GM21528 (cell line): ENCODE measurements at regions not wholly inside any gene's neighbourhood (a gene's known extent, or its start where the extent isn't known, plus 50 kb on each side); places are given as distances from the start of the nearest gene placed in this dataset.

Source experiments
- ATAC-seq: cut with Tn5 transposase; IDR thresholded peaks from one replicate; pipeline ENCODE4 v1.9.1; 2021; ENCODE audit warnings: mild to moderate bottlenecking, moderate library complexity; ENCODE audit not compliant: unreplicated experiment, low FRiP score

DNA sequence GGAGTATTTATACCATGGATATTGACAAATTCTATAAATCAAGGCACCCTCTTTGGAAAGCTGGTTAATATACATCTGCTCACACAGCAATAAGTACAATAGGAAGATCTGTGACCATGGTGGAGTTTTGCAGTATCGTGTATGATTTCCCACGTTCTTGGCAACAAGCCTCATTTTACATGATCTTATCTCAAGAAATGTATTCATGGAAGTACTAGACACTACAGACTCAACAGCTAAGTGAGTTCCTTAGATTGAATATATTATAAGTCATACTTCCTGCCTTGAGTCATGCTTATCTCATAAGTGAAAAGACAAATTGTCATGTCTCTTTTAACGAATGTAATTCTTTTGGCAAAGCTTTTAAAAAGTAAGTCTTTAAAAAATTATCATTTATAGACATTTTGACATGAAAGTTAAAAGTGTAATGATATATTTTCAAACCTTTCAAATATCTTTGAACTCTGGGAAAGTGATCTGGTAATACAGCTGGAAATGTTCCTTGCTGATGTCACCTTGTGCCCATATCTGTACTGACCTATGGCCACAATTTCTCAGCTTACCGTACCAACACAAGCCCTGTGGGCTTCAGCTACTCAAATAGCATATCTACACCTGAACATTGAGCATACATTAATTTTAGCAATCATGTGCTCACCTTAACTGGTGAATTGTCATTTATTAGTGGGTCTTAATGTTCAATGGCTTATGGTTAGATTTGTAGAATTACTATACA is 130.3 kb upstream of the TMC3 start:
- ATAC-seq, result no peak

DNA sequence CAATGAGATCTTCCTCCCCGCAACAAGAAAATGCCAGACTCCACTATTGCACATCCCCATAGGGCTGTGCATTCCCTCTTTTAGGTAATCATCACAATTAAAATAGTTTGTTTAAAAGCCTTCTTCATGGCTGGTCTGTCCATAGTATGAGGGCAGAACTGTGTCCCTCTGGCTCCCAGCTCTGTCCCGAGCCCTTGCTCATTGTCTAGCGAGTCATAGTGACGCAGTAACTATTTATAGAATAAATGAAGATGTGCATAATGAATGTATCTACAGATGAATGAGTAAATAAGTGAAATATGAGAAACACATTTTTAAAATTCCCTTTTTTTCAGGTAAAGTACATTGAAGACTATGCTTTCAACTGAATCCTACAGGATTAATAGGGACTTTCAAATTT is 128.4 kb upstream of the TMC3 start:
- no peak for ATAC-seq

DNA sequence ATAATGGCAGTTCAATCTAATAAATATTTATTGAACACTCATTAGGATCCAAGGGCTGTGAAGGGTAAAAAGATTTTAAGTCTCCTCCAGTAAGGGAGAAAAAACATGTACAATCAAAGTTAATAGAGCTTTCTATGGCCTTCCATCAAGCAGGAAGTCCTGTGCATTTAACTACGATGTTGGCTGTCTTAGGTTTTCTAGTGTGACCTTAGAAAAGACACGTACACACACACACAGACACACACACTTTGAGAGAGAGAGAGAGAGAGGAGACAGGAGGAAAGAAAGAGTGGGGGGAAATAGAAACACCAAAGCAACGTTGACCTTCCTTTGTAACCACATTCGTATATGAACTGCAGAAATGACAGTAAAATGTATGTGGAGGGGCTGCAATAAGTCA is 126.1 kb upstream of the TMC3 start:
- ATAC-seq, result no peak

DNA sequence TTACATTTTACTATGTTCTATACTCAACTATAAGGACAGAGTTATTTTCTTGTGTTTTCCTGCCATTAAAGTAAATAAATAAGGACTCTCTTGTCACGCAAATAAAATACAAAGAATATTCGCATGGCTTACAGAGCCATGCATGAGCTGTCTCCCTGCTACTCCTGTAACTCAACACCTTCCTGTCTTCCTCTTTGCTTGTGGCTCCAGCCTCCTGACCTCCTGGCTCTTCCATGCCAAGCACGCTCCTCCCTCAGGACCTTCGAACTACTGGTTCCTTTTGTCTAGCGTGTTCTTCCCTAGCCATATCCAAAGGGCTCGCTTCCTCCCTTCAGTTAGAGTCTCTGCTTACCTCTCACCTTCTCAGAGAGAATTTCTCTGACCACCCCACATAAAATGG is 124.3 kb upstream of the TMC3 start:
- no peak for ATAC-seq

DNA sequence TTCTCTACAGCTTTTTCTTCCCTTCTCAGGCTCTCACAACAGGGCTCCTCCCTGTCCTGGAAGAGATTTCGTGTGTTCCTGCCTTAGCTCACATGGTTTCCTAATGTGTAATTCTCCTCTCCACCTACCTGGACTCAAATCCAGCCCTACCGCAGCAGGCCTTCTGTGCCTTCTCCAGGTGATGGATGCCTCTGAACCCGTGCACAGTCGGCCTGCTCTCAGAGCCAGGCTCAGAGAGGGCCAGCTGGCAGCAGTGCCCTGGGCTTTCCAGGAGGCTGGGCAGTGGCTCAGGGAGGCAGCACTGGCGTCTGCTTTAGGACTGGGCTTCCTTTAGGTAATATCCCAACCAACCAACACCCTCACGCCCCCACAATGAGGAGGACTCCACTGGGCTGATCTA is 123.2 kb upstream of the TMC3 start:
- ATAC-seq, result no peak

DNA sequence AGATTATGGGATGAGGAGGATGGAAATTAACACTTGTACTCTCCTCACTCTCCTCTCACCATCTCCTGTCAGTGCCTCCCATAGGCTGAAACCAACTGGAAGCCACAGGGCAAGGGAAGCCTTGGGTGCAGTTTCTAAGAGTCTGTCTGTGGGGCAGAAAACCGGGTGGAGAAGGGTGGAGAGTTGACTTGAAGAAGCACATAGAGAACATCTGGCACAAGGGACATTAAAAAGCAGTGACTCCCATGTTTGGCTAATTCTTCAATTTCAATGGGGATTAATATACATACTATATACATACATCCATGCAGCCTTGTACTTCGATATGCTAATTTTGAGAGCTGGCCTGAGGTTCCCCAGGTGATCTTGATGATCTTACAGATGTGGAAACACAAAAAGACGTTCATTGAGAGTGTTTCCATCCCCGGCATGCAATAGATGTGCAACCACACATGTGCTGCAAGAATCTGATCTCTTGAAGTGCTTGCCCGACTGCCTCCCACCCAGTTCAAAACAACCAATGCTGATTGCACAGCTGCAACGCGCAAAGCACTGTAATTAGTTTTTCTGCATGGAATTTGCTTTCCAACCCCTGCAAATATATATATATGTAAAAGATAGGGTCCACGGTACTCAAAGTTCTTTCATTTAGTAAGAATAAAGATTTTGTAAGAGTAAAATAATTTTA is 121.9 kb upstream of the TMC3 start:
- ATAC-seq, result no peak

DNA sequence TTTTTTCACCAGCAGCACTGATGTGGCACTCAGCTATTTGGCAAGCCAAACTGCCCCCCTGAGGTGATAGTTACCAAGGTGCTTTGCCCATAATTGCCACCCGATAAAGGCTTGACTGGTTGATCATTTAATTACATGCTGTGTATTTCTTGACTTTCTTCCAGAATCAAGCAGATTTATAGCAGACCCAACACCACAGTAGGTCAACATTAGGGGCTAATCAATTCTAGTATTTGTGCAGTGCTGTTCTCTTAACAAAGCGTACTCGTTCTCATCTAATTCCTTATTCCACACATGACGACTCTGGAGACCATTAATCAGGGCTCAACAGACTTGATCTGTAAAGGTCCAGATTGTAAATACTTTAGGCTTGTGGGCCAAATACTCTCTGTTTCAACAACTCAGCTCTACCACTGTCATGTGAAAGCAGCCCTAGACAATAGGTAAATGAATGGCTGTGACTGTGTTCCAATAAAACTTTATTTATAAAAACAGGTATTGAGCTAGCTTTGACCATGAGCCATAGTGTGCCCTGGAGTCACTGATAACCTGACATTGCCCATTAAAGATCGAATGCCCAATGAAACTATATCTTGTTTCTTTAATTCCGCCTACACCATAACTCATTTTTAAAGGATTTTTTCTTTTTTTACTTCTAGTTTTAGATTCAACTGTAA is 119.1 kb upstream of the TMC3 start:
- no peak for ATAC-seq

DNA sequence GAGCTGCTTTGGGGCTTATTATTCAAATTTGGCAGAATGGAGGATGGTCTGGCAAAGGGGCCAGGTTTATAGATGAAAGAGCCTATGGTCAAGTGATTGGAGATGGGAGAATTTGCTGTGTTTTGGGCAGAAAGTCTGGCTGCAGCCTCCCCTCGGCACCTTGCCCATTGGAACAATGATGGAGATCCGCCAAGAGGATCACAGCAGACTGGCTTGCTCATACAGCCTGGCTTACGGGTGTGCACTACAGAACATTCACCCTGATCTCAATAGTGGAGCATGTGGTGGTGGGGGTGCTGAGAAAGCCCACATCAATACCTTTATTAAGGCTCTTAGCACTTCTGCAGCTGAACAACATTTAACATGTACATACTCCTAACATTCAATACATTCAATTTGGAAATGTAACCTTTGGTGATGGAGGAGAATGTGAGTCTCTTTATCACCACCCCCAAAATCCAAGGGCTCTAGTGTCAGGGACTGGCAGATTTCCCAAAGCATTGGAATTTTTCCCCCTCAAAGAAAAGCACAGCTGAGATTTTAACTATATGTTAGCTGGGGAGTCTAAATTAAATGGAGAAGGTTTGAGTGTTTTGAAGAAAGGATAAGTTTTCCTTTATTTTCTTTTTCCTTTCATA is 118.4 kb upstream of the TMC3 start:
- ATAC-seq, result no peak

DNA sequence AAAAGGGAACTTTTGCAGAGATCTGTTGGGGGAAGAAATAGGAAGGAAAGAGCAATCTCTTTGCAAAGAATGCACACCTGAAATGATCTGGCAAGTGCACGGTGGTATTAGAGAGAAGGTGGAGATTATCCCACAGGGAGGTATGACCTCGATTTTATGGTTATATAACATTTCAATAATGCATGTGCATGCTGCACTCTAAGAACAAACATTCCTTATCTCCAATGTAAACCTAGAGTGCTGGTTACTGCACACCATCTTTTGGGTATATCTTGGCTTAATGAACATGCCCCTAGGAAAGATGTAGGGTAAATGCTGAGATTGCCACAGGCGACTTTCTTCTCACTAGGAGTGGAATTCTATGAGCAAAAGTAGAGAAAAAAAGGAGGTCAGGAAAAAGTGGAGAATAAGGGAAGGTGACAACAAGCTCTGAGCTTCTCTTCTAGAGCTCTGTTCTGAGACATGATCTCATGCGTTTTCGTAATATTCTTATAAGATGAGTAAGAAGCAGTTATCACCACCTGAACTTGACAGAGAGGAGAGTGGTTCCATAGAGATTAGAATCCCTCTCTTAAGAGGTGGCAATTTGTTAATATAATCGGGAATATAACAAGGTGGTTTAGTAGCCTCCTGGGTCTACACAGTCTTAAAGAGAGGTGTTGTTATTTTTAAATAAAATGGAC is 117.5 kb upstream of the TMC3 start:
- ATAC-seq, result no peak

DNA sequence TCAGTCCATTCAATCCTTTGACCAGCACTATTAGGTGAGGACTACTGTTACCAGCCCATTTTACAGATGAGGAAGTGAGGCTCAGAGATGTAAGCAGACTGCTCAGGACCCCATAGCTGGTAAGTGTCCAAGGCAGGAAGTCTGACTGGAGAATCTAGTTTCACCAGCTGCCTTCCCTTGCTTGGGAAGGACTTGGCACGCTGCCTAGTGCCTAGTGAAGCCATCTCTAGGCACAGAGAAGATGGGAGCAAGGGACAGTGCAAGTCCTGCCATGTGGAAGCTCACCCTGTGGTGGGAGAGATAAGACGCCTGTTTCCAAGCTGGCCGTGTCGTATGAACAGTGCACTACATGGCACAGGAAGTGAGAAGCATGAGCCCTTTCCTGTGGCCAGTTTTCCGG is 111.8 kb upstream of the TMC3 start:
- ATAC-seq, result no peak

DNA sequence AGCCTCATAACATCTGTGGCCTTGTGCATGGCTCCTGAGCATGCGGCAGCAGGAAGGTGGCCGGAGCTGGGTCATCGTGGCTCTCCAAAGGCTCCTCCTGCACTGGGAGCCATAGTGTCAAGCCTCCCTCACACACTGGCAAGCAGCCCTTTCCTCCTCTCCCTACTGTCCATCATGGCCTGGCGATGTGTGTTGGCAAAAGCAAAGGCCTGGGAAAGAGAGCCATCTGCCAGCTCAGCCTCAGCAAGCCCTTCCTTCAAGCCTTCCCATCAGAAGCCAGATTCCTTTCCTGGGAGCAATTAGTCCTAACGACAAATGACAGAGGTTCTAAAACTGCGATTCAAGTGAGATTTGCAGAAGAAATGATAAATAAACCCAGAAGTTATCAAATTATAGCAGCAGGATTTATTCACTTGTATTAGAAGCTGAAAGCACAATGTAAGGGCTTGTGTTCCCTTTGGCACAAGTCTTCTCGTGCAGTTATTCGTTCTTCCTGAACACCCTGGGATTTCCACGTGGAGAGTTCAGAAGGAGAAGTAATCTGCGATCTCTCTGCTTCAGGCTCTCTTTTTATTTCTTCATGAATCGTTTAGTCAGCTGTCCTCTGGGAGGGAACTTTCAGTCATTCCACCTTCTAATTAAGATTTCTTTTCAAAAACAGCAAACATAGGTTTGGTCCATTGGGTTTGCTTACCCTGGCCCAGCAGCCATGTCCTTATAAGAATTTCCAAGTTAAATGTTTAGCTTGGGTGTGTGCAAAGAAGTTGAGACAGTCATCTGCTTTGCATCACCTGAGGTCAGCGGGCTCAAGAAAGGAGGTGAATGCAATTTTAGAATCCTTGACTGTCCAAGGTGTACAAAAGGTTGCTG is 110.3 kb upstream of the TMC3 start:
- ATAC-seq, result no peak

DNA sequence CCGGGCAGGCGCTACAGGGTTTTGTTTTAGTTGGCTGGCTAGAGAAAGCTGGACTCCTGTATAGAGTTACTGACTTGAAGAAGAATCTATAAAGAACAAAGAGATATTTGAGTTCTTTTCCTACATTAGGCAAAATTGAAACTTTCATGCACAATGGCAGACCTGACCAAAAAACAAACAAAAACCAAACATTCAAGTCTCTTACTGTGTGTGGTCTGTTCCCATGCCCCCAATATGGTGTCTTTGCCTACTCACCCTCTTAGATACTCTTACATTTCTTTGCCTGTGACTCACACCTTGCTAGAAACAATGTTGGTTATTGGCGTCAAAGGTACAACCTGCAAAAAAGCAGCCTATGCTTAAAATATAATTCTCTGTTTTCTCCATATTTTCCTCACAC is 109.5 kb upstream of the TMC3 start:
- ATAC-seq, result no peak

DNA sequence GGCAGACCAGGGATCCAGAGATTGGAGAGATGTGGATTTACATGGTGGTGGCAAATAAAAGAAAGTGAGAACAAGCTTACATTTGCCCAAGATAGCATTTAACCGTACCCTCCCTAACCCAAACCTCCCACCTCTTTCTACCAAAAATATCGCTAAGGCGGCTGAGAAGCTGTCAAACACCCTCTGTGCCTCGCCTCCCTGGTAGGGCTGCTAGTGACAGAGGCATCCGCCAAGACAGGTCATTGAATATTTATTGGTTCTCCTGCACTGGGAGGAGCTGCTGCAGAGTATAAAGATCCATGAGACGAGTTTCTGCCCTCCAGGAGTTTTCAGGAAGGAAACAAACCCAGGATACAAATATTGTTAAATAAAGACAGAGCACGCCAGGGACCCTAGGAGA is 107.3 kb upstream of the TMC3 start:
- no peak for ATAC-seq

DNA sequence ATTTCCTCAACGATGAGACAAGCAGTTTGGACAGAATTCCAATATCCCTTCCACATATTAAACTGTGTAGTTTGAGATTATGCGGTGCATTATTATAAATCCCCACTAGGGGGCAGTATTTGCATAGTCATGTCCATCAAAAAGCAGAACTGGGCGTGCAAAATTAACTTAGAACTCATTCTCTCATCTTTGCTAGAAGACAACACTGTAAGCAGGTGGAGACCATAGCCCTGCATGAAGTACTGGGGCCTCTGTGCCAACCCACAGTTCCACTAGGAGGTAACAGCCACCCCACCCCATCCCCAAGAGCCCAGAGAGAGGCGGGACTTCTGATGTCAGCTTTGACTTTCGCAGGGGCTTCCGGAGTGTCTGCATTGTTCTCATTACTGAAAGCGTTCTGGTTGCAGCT is 106.6 kb upstream of the TMC3 start:
- ATAC-seq, result no peak

DNA sequence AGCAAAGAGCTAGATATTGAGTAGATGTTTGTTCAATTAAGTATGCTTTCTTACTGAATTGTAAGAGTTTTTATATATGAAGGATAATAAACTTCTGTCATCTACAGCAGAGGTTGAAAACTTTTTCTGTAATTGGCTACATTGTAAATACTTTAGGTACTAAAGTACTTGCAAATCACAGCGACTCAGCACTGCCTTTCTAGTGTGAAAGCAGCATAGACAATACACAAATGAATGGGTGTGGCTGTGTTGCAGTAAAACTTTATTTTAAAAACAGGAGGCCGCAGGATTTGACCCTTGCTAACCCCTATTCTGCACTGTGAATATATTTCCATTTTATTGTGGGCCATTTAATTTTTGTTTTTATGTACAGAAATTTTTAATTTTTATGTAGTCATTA is 104.3 kb upstream of the TMC3 start:
- no peak for ATAC-seq

DNA sequence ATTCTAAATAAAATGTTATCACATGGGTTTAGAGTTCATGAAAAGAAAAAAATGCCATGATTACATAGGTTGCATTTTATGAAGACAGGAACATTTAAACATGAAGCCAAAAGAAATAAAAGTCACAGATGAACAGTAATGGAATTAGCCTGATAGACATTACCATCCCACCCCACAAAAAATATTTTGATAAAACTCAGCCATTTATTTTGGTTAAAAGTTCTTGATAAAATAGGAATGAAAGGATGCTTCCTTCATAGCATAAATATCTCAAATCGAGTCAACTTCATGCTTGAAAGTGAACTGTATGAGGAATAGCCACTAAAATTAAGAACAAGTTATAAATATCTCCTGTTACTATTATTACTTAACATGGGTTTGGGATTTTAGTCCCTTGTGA is 101.9 kb upstream of the TMC3 start:
- ATAC-seq, result no peak

DNA sequence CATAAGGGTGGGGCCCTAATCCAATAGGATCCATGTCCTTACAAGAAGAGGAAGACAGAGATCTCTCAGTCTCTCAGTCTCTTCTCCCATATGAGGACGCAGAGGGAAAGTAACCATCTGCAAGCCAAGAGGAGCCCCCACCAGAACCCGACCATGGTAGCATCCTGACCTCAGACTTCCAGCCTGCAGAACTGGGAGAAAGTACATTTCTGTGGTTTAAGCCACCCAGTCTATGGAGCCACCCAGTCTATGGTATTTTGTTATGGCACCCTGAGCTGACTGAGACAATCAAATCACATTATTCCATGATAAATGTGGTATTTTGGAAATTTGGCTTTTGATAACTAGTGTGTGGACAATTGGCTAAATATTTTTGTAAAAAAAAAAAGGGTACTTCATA is 101.5 kb upstream of the TMC3 start:
- ATAC-seq, result no peak

DNA sequence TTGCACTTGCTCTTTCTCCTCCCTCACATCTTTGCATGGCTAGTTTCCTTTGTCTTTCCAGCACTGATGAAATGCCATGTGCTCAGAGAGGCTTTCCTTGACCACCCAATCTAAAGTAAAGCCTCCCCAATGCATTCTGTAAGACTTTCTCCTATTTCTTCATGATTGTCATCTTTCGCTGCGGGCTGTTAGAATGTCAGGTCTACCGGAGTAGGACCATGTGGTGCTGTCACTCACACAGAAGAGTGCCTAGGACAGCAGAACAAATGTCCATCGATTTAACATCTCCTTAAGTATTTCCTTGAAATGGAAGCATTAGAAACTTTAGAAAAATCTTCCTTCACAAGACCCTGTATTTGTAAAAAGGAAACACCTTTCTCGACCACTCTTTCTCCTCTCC is 99.9 kb upstream of the TMC3 start:
- ATAC-seq, result no peak

DNA sequence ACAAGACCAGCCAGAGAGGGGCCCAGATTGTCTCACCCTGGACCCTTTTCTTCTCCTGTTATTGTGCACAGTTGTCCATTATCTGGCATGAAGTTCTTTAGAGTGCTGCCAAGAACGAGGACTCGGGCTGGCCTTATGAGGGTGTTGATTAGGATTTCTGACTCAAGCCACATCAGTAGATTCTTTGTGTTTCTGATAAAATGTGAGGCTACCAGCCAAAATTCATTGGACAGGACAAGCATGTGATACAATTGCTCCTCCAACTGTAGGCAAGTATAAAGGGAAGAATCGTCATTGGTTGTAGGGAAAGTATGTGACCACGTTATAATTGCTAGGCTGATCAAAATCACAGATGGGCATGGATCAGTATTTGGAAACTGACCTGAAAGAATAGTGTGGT is 99.2 kb upstream of the TMC3 start:
- ATAC-seq, result no peak

DNA sequence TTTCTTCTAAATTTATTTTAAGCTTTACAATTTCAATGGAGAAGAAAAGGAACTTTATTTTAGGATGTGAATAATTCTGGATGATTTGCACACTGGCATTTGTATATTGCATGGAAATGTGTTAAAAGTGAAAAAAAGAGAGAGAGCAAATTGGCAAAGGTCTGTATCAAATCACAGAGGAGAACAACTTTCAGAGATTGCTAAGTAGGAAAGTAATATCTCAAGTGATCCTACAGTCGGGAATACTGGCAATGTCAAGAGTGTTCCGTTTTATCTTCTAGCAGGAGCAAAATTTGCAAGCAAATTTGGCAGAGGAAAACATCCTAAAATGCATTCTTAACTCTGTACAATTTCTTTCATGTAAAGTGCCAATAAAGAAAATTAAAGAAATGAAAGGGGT is 97.1 kb upstream of the TMC3 start:
- no peak for ATAC-seq
